ENCODE measurements at regions not wholly inside any gene's neighbourhood (a gene's known extent, or its start where the extent isn't known, plus 50 kb on each side); places are given as distances from the start of the nearest gene placed in this dataset.

DNA sequence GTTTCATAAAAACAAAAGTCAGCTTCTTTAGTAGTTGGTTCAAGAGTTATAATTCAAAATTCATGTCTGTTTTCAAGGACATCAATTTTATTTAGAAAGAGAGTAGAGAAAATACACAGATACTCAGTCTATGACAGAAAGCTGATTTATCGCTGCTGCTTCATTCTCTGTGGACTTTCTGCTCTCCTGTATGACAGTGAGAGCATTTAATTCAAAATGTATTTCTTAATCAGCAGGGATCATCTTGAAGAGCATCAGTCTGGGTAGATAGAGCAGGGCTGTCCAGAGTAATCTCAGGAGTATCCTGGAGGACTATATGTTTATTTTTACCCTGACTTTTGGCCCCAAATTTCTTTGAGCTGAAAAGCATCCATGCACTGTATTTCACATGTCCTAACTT lies 1676.7 kb downstream of the REEP3 start:
- no peak overlapping the region for H3K4me3 ChIP-seq (ENCODE audit: low read depth, low read length)

GRCh38 chr10:65201491-65201890 lies 1680.3 kb downstream of the REEP3 start:
- no peak overlapping the region for H3K4me3 ChIP-seq (ENCODE audit: low read depth, low read length)
- no peak for DNase-seq (ENCODE audit: low read depth)
- no peak for TF ChIP-seq CTCF (IDR thresholded peaks at IDR 0.05; ENCODE audit: low read depth, low read length, missing control alignments)

More for the DNA sequence above, 1676.7 kb downstream of the REEP3 start:
- TF ChIP-seq CTCF (IDR thresholded peaks at IDR 0.05; ENCODE audit: low read depth, low read length, missing control alignments), result no peak
- DNase-seq (ENCODE audit: low read depth), result no peak

- no peak for TF ChIP-seq CTCF (IDR thresholded peaks at IDR 0.05; ENCODE audit: low read depth, low read length, missing control alignments)
- H3K4me3 ChIP-seq (ENCODE audit: low read depth, low read length), result no peak overlapping the region
- DNase-seq (ENCODE audit: low read depth), result no peak
Measured at GRCh38 chr10:65204999-65205398, 1683.8 kb downstream of the REEP3 start.

- no peak for DNase-seq (ENCODE audit: low read depth)
- H3K4me3 ChIP-seq (ENCODE audit: low read depth, low read length), result no peak overlapping the region
Measured at GRCh38 chr10:65213170-65213569, 1692.0 kb downstream of the REEP3 start.

GRCh38 chr10:65219444-65219843 lies 1698.2 kb downstream of the REEP3 start:
- DNase-seq (ENCODE audit: low read depth), result no peak
- H3K4me3 ChIP-seq (ENCODE audit: low read depth, low read length), result no peak overlapping the region
- TF ChIP-seq CTCF (IDR thresholded peaks at IDR 0.05; ENCODE audit: low read depth, low read length, missing control alignments), result no peak

More at GRCh38 chr10:65213170-65213569, 1692.0 kb downstream of the REEP3 start:
- no peak for TF ChIP-seq CTCF (IDR thresholded peaks at IDR 0.05; ENCODE audit: low read depth, low read length, missing control alignments)

- TF ChIP-seq CTCF (IDR thresholded peaks at IDR 0.05; ENCODE audit: low read depth, low read length, missing control alignments), result no peak
- DNase-seq (ENCODE audit: low read depth), result no peak
- no peak overlapping the region for H3K4me3 ChIP-seq (ENCODE audit: low read depth, low read length)
Measured at GRCh38 chr10:65231148-65231547, 1694.7 kb upstream of the LRRTM3 start.

- no peak for TF ChIP-seq CTCF (IDR thresholded peaks at IDR 0.05; ENCODE audit: low read depth, low read length, missing control alignments)
- DNase-seq (ENCODE audit: low read depth), result no peak
- no peak overlapping the region for H3K4me3 ChIP-seq (ENCODE audit: low read depth, low read length)
Measured at GRCh38 chr10:65234261-65234660, 1691.6 kb upstream of the LRRTM3 start.

Data from GM12864 (cell line).